ENCODE measurements at regions not wholly inside any gene's neighbourhood (a gene's known extent, or its start where the extent isn't known, plus 50 kb on each side); places are given as distances from the start of the nearest gene placed in this dataset.

- H3K27ac ChIP-seq (ENCODE audit: low read depth, low read length): no peak overlapping the region
- no peaks in the 10 kb centered on the region for H3K9me2 ChIP-seq (replicated peaks; ENCODE audit: insufficient read depth, low read length)
- no peak overlapping the region for H3K4me2 ChIP-seq (ENCODE audit: low read depth, low read length, poor library complexity, severe bottlenecking)
- no peak overlapping the region for H3K4me3 ChIP-seq (ENCODE audit: insufficient read depth, low read length, poor library complexity, severe bottlenecking)
- no peaks in the 10 kb centered on the region for H3F3A ChIP-seq (ENCODE audit: insufficient read depth)
- no peak overlapping the region for H2AFZ ChIP-seq (ENCODE audit: low read depth, low read length, severe bottlenecking)
- H3K27me3 ChIP-seq (ENCODE audit: low read length): no peaks in the 10 kb centered on the region
- H3K9ac ChIP-seq (ENCODE audit: low read length): no peak overlapping the region
- H3K79me2 ChIP-seq (ENCODE audit: insufficient read depth, low read length): no peaks in the 10 kb centered on the region
- TF ChIP-seq CTCF (IDR thresholded peaks at IDR 0.05; ENCODE audit: insufficient read depth, low read length, poor library complexity, severe bottlenecking): no peak
- no peak for TF ChIP-seq EZH2phosphoT487 (conservative IDR thresholded peaks at IDR 0.05; ENCODE audit: low read length)
- H4K20me1 ChIP-seq (ENCODE audit: low read depth, low read length): no peaks in the 10 kb centered on the region
- no peaks in the 10 kb centered on the region for H3K36me3 ChIP-seq (ENCODE audit: low read length)
- no peaks in the 10 kb centered on the region for H3K9me3 ChIP-seq (ENCODE audit: insufficient read depth, low read length)
Observed at GRCh38 chr14:89566644-89567415, 149.8 kb upstream of the FOXN3 start.

- no peaks in the 10 kb centered on the region for H3K36me3 ChIP-seq (ENCODE audit: low read length)
- no peaks in the 10 kb centered on the region for H3K9me3 ChIP-seq (ENCODE audit: insufficient read depth, low read length)
- H3K4me2 ChIP-seq (ENCODE audit: low read depth, low read length, poor library complexity, severe bottlenecking): no peak overlapping the region
- H3F3A ChIP-seq (ENCODE audit: insufficient read depth): no peaks in the 10 kb centered on the region
- no peaks in the 10 kb centered on the region for H3K9me2 ChIP-seq (replicated peaks; ENCODE audit: insufficient read depth, low read length)
- H3K9ac ChIP-seq (ENCODE audit: low read length): no peak overlapping the region
- H3K27me3 ChIP-seq (ENCODE audit: low read length): no peaks in the 10 kb centered on the region
- H3K79me2 ChIP-seq (ENCODE audit: insufficient read depth, low read length): no peaks in the 10 kb centered on the region
- H3K27ac ChIP-seq (ENCODE audit: low read depth, low read length): no peak overlapping the region
- H2AFZ ChIP-seq (ENCODE audit: low read depth, low read length, severe bottlenecking): no peak overlapping the region
- no peak for TF ChIP-seq EZH2phosphoT487 (conservative IDR thresholded peaks at IDR 0.05; ENCODE audit: low read length)
- no peak for TF ChIP-seq CTCF (IDR thresholded peaks at IDR 0.05; ENCODE audit: insufficient read depth, low read length, poor library complexity, severe bottlenecking)
- no peaks in the 10 kb centered on the region for H4K20me1 ChIP-seq (ENCODE audit: low read depth, low read length)
- no peak overlapping the region for H3K4me3 ChIP-seq (ENCODE audit: insufficient read depth, low read length, poor library complexity, severe bottlenecking)
Observed at GRCh38 chr14:89566180-89566579, 149.1 kb upstream of the FOXN3 start.

- Histone ChIP-seq H3K9ac (ENCODE audit: low read length) (no peak overlapping the region), H3K79me2 (ENCODE audit: insufficient read depth, low read length) (no peaks in the 10 kb centered on the region), H3K27ac (ENCODE audit: low read depth, low read length) (no peak overlapping the region), H3K4me3 (ENCODE audit: insufficient read depth, low read length, poor library complexity, severe bottlenecking) (no peak overlapping the region), H4K20me1 (ENCODE audit: low read depth, low read length) (no peaks in the 10 kb centered on the region), H3K9me2 (replicated peaks; ENCODE audit: insufficient read depth, low read length) (no peaks in the 10 kb centered on the region), H3K27me3 (ENCODE audit: low read length) (no peaks in the 10 kb centered on the region), H3K9me3 (ENCODE audit: insufficient read depth, low read length) (no peaks in the 10 kb centered on the region), H2AFZ (ENCODE audit: low read depth, low read length, severe bottlenecking) (no peak overlapping the region), H3F3A (ENCODE audit: insufficient read depth) (no peaks in the 10 kb centered on the region), H3K36me3 (ENCODE audit: low read length) (no peaks in the 10 kb centered on the region), H3K4me2 (ENCODE audit: low read depth, low read length, poor library complexity, severe bottlenecking) (no peak overlapping the region)
- no peak for TF ChIP-seq CTCF (IDR thresholded peaks at IDR 0.05; ENCODE audit: insufficient read depth, low read length, poor library complexity, severe bottlenecking)
- no peak for TF ChIP-seq EZH2phosphoT487 (conservative IDR thresholded peaks at IDR 0.05; ENCODE audit: low read length)
Observed at GRCh38 chr14:89565607-89566006, 148.6 kb upstream of the FOXN3 start.

All from SU-DHL-6 (cell line).